GM23338 (cell line): ENCODE measurements at regions not wholly inside any gene's neighbourhood (a gene's known extent, or its start where the extent isn't known, plus 50 kb on each side); places are given as distances from the start of the nearest gene placed in this dataset.

ENCODE experiments used
- ATAC-seq: fragments of 200-7000 bp; cut with Tn5 transposase; 3 replicates; pipeline ENCODE4 v1.9.1; 2020
- DNase-seq: peaks from one replicate; pipeline ENCODE4 v3.0.0-alpha.2; 2015; ENCODE audit warnings: low spot score
- H2AFZ ChIP-seq: fragments of 200-600 bp; sonication (generic); 2 replicates; pipeline ENCODE4 v1.8.0; 2016; ENCODE audit warnings: antibody characterized with exemption, mild to moderate bottlenecking, moderate library complexity
- H3F3A ChIP-seq: fragments of 200-600 bp; sonication (generic); replicated peaks from 2 replicates; pipeline ENCODE4 v1.8.0; 2017; ENCODE audit warnings: antibody characterized with exemption, mixed run types, low read depth
- H3K27ac ChIP-seq: fragments of 200-600 bp; sonication (generic); 2 replicates; pipeline ENCODE4 v1.6.1; 2016; ENCODE audit warnings: low read depth
- H3K27me3 ChIP-seq: fragments of 200-600 bp; sonication (generic); 2 replicates; pipeline ENCODE4 v1.8.0; 2016; ENCODE audit warnings: mild to moderate bottlenecking, mixed run types, moderate library complexity; ENCODE audit not compliant: insufficient read depth
- H3K36me3 ChIP-seq: fragments of 200-600 bp; sonication (generic); 2 replicates; pipeline ENCODE4 v1.8.0; 2016; ENCODE audit warnings: mild to moderate bottlenecking; ENCODE audit not compliant: insufficient read depth
- H3K4me1 ChIP-seq: fragments of 200-600 bp; sonication (generic); 2 replicates; pipeline ENCODE4 v1.8.0; 2016; ENCODE audit warnings: mild to moderate bottlenecking, moderate library complexity; ENCODE audit not compliant: insufficient read depth
- H3K4me2 ChIP-seq: fragments of 200-600 bp; sonication (generic); 2 replicates; pipeline ENCODE4 v1.7.1; 2017; ENCODE audit warnings: mixed run types
- H3K4me3 ChIP-seq: fragments of 200-600 bp; sonication (generic); 2 replicates; pipeline ENCODE4 v1.6.1; 2016; ENCODE audit warnings: mixed run types
- H3K79me2 ChIP-seq: fragments of 200-600 bp; sonication (generic); replicated peaks from 2 replicates; pipeline ENCODE4 v1.8.0; 2017; ENCODE audit warnings: mild to moderate bottlenecking; ENCODE audit not compliant: insufficient read depth
- H3K9me2 ChIP-seq: fragments of 200-600 bp; sonication (generic); 2 replicates; pipeline ENCODE4 v1.8.0; 2017; ENCODE audit not compliant: insufficient read depth
- H4K20me1 ChIP-seq: fragments of 200-600 bp; sonication (generic); replicated peaks from 2 replicates; pipeline ENCODE4 v1.8.0; 2017; ENCODE audit warnings: mild to moderate bottlenecking; ENCODE audit not compliant: insufficient read depth
- H3K27ac Mint-ChIP-seq: 2 replicates; pipeline ENCODE4 v1.8.0; 2020; ENCODE audit warnings: inconsistent platforms, mild to moderate bottlenecking, moderate library complexity, mixed read lengths
- H3K27me3 Mint-ChIP-seq: 3 replicates; pipeline ENCODE4 v1.8.0; 2022; ENCODE audit warnings: low read depth, mild to moderate bottlenecking, moderate library complexity, mixed read lengths, inconsistent platforms; ENCODE audit not compliant: insufficient read depth, poor library complexity
- H3K36me3 Mint-ChIP-seq: 3 replicates; pipeline ENCODE4 v1.8.0; 2021; ENCODE audit warnings: low read depth, mild to moderate bottlenecking, inconsistent platforms, moderate library complexity, mixed read lengths
- H3K4me1 Mint-ChIP-seq: 3 replicates; pipeline ENCODE4 v1.8.0; 2020; ENCODE audit warnings: mild to moderate bottlenecking, inconsistent platforms, mixed read lengths
- H3K4me3 Mint-ChIP-seq: 3 replicates; pipeline ENCODE4 v1.8.0; 2021; ENCODE audit warnings: moderate library complexity, mild to moderate bottlenecking, inconsistent platforms, mixed read lengths
- H3K9me3 Mint-ChIP-seq: 3 replicates; pipeline ENCODE4 v1.8.0; 2020; ENCODE audit warnings: moderate library complexity, mild to moderate bottlenecking, inconsistent platforms, mixed read lengths
- CREB1 ChIP-seq: fragments of 250-450 bp; sonication (Bioruptor Pico); IDR thresholded peaks from 2 replicates; pipeline ENCODE4 v1.5.0; 2020; ENCODE audit warnings: low read depth, mild to moderate bottlenecking, moderate library complexity
- CTCF ChIP-seq, 2 experiments: fragments of 200-600 bp in 1 of 2; sonication (generic) in 1 of 2; conservative IDR thresholded peaks; 2 replicates each; pipeline versions ENCODE4 v1.5.1 to v1.6.1; 2016 to 2017; ENCODE audit warnings: antibody characterized with exemption in 2 of 2, low read depth in 2 of 2, mild to moderate bottlenecking in 2 of 2, moderate library complexity in 1 of 2
- ETS1 ChIP-seq: IDR thresholded peaks from 2 replicates; pipeline ENCODE4 v1.6.1; 2016; ENCODE audit warnings: antibody characterized with exemption
- EZH2 ChIP-seq: fragments of 200-600 bp; sonication (generic); IDR thresholded peaks from one replicate; pipeline ENCODE4 v1.8.0; 2017; ENCODE audit warnings: antibody characterized with exemption, mild to moderate bottlenecking, low read depth; ENCODE audit not compliant: unreplicated experiment
- EZH2phosphoT487 ChIP-seq: fragments of 200-600 bp; sonication (generic); IDR thresholded peaks from one replicate; pipeline ENCODE4 v1.8.1; 2018; ENCODE audit warnings: antibody characterized with exemption; ENCODE audit not compliant: unreplicated experiment
- JUNB ChIP-seq: IDR thresholded peaks from one replicate; pipeline ENCODE4 v1.6.1; 2016; ENCODE audit warnings: antibody characterized with exemption; ENCODE audit not compliant: unreplicated experiment
- NANOG ChIP-seq: IDR thresholded peaks from 2 replicates; pipeline ENCODE4 v1.6.1; 2016; ENCODE audit warnings: antibody characterized with exemption, borderline replicate concordance
- POLR2AphosphoS5 ChIP-seq: IDR thresholded peaks from 2 replicates; pipeline ENCODE4 v1.6.1; 2016; ENCODE audit warnings: antibody characterized with exemption, low read depth
- REST ChIP-seq: IDR thresholded peaks from one replicate; pipeline ENCODE4 v1.6.1; 2018; ENCODE audit warnings: antibody characterized with exemption; ENCODE audit not compliant: unreplicated experiment
- STAT1 ChIP-seq: IDR thresholded peaks from one replicate; pipeline ENCODE4 v1.6.1; 2016; ENCODE audit warnings: antibody characterized with exemption; ENCODE audit not compliant: unreplicated experiment
- ZNF114 ChIP-seq: fragments of 250-450 bp; sonication (Bioruptor Pico); IDR thresholded peaks from 2 replicates; pipeline ENCODE4 v1.5.0; 2020; ENCODE audit warnings: mild to moderate bottlenecking, moderate library complexity
- ZNF331 ChIP-seq: fragments of 250-450 bp; sonication (Bioruptor Pico); IDR thresholded peaks from 2 replicates; pipeline ENCODE4 v1.5.0; 2020; ENCODE audit warnings: low read depth, mild to moderate bottlenecking, moderate library complexity
- ZNF462 ChIP-seq: fragments of 250-450 bp; sonication (Bioruptor Pico); IDR thresholded peaks from 2 replicates; pipeline ENCODE4 v1.5.0; 2020; ENCODE audit warnings: mild to moderate bottlenecking, moderate library complexity

- Histone ChIP-seq H3K27ac (no peak overlapping the region), H3K27me3 (no peaks in the 10 kb centered on the region), H3K4me1 (peaks cover 15% of the 10 kb centered on the region), H3F3A (no peaks in the 10 kb centered on the region), H3K79me2 (no peaks in the 10 kb centered on the region), H3K36me3 (no peaks in the 10 kb centered on the region), H4K20me1 (no peaks in the 10 kb centered on the region), H3K4me3 (no peak overlapping the region), H3K9me2 (peaks cover 16% of the 10 kb centered on the region), H2AFZ (0 out of 2 replicates have a peak overlapping the region, but pooled peaks have one; percentile 38), H3K4me2 (peak overlapping the region; percentile 14; the same call in 1 of the 2 replicates)
- peak; percentile 59 for ATAC-seq
- H3K36me3 Mint-ChIP-seq, result no peaks in the 10 kb centered on the region
- H3K27me3 Mint-ChIP-seq, result no peaks in the 10 kb centered on the region
- H3K4me1 Mint-ChIP-seq, result peaks cover 19% of the 10 kb centered on the region
- DNase-seq, result peak; percentile 14
- H3K27ac Mint-ChIP-seq, result peak overlapping the region; percentile 76
- no peak overlapping the region for H3K4me3 Mint-ChIP-seq
- H3K9me3 Mint-ChIP-seq, result peaks cover 3% of the 10 kb centered on the region; the same call in 1 of the 3 replicates
- TF ChIP-seq POLR2AphosphoS5 (no peak), ZNF331 (no peak), CTCF (conservative IDR thresholded peaks at IDR 0.05; ENCODE audit: low read depth in 2 of 2) (no peak), JUNB (no peak), REST (no peak), NANOG (no peak), EZH2 (no peak), ZNF462 (CRISPR knock-in tag) (no peak), STAT1 (no peak), ETS1 (no peak), CREB1 (CRISPR knock-in tag) (no peak), EZH2phosphoT487 (no peak), ZNF114 (no peak)
Measured at GRCh38 chr13:32905063-32905863, 111.0 kb upstream of the KL start.
